ENCODE measurements at regions not wholly inside any gene's neighbourhood (a gene's known extent, or its start where the extent isn't known, plus 50 kb on each side); places are given as distances from the start of the nearest gene placed in this dataset.

DNA sequence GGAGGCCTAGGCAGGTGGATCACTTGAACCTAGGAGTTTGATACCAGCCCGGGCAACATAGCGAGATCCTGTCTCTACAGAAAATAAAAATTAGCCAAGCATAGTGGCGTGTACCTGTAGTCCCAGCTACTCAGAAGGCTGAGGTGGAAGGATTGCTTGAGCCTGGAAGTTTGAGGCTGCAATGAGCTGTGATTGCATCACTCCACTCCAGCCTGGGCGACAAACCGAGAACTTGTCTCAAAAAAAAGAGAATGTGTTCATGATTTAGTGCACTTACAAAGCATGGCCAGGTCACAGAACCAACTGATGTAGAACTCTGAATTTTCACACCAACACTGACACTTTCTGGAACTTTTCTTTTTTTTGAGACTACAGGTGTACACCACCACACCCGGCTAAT lies 182.7 kb downstream of the ZFP64 start:
- no peak for TF ChIP-seq POLR2A (IDR thresholded peaks at IDR 0.05)
- TF ChIP-seq, protein P1, sequence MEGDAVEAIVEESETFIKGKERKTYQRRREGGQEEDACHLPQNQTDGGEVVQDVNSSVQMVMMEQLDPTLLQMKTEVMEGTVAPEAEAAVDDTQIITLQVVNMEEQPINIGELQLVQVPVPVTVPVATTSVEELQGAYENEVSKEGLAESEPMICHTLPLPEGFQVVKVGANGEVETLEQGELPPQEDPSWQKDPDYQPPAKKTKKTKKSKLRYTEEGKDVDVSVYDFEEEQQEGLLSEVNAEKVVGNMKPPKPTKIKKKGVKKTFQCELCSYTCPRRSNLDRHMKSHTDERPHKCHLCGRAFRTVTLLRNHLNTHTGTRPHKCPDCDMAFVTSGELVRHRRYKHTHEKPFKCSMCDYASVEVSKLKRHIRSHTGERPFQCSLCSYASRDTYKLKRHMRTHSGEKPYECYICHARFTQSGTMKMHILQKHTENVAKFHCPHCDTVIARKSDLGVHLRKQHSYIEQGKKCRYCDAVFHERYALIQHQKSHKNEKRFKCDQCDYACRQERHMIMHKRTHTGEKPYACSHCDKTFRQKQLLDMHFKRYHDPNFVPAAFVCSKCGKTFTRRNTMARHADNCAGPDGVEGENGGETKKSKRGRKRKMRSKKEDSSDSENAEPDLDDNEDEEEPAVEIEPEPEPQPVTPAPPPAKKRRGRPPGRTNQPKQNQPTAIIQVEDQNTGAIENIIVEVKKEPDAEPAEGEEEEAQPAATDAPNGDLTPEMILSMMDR (IDR thresholded peaks at IDR 0.05) = no peak

Data from tibial nerve (tissue), 3 donors.